ENCODE measurements at regions not wholly inside any gene's neighbourhood (a gene's known extent, or its start where the extent isn't known, plus 50 kb on each side); places are given as distances from the start of the nearest gene placed in this dataset.

DNA sequence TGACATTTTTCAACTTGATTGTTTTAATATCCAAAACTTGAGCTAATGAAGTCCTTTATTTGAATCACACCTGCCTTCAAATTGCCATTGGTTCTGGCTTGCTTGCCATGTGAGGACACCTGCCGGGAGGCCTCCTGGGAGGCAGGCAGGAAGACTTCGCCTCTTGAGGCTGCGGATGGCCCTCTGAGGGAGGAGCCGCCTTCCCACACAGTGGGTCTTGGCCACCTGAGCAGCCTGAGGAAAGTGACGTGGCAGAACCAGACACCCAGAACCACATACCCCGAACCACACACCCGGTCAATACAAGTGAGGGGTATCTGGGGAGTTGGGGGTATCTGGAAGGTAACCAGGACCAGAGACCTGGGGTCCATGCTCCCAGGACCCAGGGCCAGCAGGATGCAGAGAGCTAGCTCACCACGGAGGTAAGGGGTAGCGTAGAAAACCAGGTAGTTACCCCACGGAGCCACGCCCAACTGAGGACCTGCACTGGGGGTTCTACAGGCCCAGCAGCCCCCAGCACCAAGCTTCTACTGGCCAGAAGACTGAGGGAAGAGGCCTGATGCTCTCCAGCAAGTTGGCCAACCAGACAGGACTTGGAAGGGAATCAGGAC lies 300.5 kb downstream of the TCERG1L start:
- ATAC-seq: no peak
- intact Hi-C loops (cut with DNase I, micrococcal nuclease): no loop called here

DNA sequence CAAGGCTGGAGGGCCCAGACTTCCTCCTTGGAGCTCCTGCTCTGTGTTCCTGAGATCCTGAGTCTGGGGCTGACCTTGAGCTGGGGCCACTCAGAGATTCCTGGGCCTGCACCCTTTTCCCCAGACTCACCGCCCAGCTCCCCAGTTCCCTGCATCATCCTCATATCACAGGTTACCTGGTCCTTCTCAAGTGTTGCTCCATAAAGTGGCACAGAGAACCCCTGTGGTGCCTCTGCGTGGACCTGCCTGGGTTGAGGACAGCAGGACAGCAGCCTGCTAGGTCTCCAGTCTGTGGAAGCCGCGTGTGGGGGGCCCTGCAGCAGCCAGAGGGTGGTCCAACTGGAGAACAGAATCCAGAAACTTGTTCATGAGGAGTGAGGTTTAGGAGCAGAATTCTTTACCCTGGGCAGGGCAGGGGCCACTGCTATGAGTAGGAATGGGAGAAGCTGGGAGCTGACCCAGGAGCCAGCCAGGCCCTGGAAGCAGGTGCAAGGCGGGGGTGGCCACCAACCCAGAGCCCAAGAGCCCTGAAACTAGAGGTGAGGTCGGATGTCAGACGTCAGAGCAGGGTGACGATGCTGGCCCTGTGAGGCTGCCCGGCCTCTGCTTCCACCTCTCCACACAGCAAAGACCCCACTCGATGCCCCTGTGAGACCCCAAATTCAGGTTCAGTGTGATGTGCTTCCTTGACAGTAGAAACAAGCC lies 299.4 kb downstream of the TCERG1L start:
- H3K4me3 ChIP-seq: no peak overlapping the region
- ATAC-seq (no peak), DNase-seq (no peak)
- TF ChIP-seq, protein P1, sequence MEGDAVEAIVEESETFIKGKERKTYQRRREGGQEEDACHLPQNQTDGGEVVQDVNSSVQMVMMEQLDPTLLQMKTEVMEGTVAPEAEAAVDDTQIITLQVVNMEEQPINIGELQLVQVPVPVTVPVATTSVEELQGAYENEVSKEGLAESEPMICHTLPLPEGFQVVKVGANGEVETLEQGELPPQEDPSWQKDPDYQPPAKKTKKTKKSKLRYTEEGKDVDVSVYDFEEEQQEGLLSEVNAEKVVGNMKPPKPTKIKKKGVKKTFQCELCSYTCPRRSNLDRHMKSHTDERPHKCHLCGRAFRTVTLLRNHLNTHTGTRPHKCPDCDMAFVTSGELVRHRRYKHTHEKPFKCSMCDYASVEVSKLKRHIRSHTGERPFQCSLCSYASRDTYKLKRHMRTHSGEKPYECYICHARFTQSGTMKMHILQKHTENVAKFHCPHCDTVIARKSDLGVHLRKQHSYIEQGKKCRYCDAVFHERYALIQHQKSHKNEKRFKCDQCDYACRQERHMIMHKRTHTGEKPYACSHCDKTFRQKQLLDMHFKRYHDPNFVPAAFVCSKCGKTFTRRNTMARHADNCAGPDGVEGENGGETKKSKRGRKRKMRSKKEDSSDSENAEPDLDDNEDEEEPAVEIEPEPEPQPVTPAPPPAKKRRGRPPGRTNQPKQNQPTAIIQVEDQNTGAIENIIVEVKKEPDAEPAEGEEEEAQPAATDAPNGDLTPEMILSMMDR (IDR thresholded peaks at IDR 0.05): no peak
- no peaks in the 10 kb centered on the region for H3K36me3 ChIP-seq (ENCODE audit: low read depth)
- intact Hi-C loops (cut with DNase I, micrococcal nuclease): no loop called here
- H3K9me3 ChIP-seq: peaks cover 8% of the 10 kb centered on the region
- H3K4me1 ChIP-seq (ENCODE audit: low read depth): no peaks in the 10 kb centered on the region

More for the DNA sequence above, 300.5 kb downstream of the TCERG1L start:
- TF ChIP-seq, protein P1 (IDR thresholded peaks at IDR 0.05): no peak
- H3K36me3 ChIP-seq (ENCODE audit: low read depth): no peaks in the 10 kb centered on the region
- no peak for DNase-seq
- no peaks in the 10 kb centered on the region for H3K4me1 ChIP-seq (ENCODE audit: low read depth)
- H3K4me3 ChIP-seq: no peak overlapping the region
- H3K9me3 ChIP-seq: peaks cover 5% of the 10 kb centered on the region

DNA sequence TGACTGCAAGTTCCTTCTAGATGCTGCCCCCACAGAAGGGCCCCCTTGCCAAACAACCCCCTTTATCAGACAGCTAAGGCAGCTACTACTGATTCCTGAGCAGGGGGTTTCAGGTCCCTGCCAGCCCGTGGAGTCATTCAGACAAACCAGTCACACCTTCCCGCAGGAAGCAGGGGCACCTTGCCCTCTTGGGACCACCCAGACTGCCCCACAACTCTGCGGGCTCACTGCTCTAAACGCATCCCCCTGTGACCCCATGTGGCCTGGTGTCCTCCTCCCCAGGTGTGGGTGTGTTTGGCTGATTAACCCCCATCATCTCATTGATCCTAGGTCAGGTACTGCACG lies 298.9 kb downstream of the TCERG1L start:
- H3K4me1 ChIP-seq (ENCODE audit: low read depth): no peaks in the 10 kb centered on the region
- no peak overlapping the region for H3K4me3 ChIP-seq
- ATAC-seq (no peak), DNase-seq (no peak)
- intact Hi-C loops (cut with DNase I, micrococcal nuclease): no loop called here
- peaks cover 8% of the 10 kb centered on the region for H3K9me3 ChIP-seq
- TF ChIP-seq, protein P1 (IDR thresholded peaks at IDR 0.05): no peak
- no peaks in the 10 kb centered on the region for H3K36me3 ChIP-seq (ENCODE audit: low read depth)

DNA sequence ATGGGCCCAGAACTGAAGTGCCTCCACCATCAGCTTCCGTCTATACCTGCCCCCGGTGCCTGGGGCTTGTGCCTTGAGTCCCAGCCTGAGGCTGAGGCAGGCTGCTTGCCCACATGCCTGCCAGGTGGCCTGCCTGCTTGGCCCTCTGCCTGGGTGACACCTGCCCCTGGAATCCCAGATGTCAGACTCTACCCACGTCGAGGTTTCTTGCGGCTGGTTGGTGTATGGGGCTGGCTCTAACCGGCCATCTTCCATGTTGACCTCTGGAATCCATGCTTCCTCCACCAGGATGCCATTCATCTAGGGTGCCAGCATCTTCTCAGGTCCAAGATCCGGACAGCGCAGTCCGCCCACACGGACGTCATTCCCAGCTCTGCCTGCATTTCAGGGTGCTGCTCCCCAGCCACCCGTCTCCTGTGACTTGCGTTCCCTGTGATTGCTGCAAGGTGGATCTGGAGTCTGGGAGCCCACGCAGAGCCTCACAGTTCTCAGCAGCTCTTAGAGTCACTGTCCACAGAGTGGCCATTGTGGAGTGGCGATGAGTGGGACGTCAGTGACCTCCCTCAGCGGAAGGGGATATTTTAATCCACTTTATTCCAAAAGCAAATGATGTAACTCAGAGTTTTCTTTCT lies 298.1 kb downstream of the TCERG1L start:
- Histone ChIP-seq H3K4me1 (ENCODE audit: low read depth) (no peaks in the 10 kb centered on the region), H3K36me3 (ENCODE audit: low read depth) (no peaks in the 10 kb centered on the region), H3K4me3 (no peak overlapping the region), H3K9me3 (peaks cover 8% of the 10 kb centered on the region)
- intact Hi-C loops (cut with DNase I, micrococcal nuclease): no loop called here
- ATAC-seq (no peak), DNase-seq (no peak)
- TF ChIP-seq, protein P1 (IDR thresholded peaks at IDR 0.05): no peak

DNA sequence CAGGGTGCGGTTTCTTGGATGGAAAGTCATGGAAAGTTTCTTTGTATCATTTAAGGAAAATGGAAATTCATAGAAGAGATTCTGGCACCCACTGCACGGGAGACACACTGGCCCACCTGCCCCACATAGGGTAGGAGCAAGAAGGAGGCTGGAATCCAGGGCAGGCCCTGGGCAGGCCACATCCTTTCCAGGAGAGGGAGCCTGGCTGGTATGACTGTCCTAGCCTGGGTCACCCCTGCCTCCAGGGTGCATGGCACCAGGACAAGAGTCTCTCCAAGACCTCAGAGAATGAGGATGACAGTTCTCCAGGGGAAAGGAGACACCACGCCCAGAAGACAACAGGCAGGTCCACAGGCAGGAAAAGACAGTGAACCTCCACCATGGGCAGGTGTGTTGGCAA lies 297.2 kb downstream of the TCERG1L start:
- intact Hi-C loops (cut with DNase I, micrococcal nuclease): no loop called here
- H3K36me3 ChIP-seq (ENCODE audit: low read depth): no peaks in the 10 kb centered on the region
- no peak for ATAC-seq
- DNase-seq: no peak
- no peak overlapping the region for H3K4me3 ChIP-seq
- TF ChIP-seq, protein P1 (IDR thresholded peaks at IDR 0.05): no peak
- H3K4me1 ChIP-seq (ENCODE audit: low read depth): no peaks in the 10 kb centered on the region
- H3K9me3 ChIP-seq: peaks cover 8% of the 10 kb centered on the region
